Left hindlimb (tissue), 1 donor: ENCODE measurements at regions not wholly inside any gene's neighbourhood (a gene's known extent, or its start where the extent isn't known, plus 50 kb on each side); places are given as distances from the start of the nearest gene placed in this dataset.
"Not testable (repeated sequence)": the region's sequence is repeated elsewhere in the genome, so short reads cannot be mapped to it uniquely, and the experiment has no call there.

Experiments used
- DNase-seq: peaks from one replicate; pipeline ENCODE4 v3.0.0-alpha.2; 2018

DNA sequence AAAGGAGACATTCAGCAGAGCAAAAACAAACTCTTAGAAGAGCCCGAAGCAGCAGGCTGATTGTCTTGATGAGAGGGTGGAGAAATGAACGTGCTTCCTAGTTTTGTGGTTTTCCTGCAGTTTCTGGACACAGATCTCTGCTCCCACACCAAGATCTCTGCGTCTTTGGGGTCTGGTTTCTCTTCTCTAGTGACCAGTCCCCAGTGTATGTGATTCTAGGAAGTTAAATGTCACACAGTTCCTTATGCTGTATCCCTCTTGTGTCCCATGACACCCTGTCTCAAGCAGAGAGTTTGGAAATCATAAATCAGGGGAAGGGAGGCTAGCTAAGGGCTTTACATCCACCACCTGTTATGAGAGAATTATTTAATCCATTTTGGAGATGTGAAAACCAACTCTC lies 55.4 kb upstream of the KLF14 start:
- no peak for DNase-seq

DNA sequence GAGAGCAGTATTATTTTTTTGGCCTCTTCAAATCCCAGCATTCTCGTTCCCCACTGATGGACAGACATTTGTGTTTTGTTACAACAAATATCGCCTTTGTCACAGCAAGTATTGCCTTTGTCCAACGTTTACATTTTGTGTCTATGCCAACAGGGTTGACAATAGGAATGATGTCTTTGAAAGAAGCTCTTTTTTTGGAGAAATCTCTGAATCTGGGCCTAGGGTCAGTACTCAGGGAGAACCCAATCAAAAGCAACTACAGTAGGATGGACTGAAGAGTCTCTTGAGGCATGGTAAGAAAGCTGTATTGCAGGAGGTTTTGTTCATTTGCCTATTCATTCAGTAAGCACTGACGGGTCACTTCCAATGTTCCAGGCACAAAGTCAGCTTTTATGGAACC lies 57.7 kb upstream of the KLF14 start:
- no peak for DNase-seq

DNA sequence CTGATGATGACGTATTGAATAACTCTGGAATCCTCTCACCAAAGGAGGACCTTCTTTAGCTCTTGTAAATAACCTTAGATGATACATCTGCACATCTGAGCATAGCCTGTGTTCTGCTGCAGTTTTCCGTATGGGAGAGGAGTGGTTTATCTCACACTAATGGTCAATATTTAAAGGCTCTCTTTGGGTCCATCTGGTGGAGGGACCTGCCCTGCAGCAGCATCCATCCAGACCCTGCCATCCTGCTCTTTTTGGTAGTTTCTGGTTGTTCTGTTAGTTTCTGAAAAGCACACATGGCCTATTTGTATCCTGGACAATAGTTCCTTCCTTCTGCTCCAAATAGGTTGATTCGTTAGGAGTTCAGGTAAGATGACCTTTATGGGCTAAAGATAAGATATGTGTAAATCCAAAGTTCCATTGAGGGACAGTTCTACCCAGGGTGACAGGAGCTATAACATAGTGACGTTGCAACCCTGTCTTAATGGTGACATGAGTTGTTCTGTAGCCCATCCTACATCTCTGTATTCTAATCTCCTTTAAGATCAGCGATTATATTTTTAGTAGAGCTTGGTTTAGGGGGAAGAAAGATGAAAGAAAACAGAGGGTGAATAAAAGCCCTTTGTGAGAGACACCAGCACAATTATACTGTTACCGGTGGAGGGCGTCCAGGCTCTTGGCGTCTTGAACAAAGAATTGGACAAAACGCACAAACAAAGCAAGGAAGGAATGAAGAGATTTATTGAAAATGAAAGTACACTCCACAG lies 60.0 kb upstream of the KLF14 start:
- no peak for DNase-seq

DNA sequence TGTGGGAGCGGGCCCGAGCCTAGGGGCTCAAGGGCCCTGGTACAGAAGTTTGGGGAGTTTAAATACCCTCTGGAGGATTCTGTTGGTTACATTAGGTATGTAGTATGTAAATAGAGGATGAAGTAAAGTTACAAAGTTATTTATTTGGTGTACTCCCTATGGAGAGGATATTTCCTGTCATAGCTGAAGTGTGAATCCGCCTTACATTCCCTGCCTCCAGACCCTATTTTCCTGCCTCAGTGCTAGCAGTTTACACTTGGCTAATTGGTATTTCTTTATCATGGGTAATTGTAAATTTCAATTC lies 60.6 kb upstream of the KLF14 start:
- no peak for DNase-seq

DNA sequence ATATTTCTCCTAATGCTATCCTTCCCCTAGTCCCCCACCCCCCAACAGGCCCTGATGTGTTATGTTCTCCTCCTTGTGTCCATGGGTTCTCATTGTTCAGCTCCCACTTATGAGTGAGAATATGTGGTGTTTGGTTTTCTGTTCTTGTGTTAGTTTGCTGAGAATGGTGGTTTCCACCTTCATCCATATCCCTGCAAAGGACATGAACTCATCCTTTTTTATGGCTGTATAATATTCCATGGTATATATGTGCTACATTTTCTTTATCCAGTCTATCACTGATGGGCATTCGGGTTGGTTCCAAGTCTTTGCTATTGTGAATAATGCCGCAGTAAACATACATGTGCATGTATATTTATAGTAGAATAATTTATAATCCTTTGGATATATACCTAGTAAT lies 62.4 kb upstream of the KLF14 start:
- DNase-seq: not testable (repeated sequence)

DNA sequence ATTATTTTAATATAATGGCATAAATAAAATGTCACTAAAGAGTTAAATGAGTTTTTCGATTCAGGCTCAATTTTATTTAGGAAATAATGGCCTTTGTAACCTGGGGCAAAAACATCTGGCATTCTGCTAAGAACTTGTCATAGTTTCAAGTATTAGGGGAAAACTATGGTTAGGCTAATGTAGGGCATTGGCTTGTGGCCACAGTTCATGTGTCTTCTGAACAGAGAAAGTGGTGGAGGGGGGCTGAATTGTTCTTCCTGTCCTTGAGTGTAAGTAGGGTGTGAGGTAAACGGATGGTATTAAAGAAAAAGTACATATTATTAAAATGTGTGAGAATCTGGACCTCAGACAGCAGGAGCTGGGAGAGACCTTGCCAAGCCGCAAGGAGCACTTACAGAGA lies 69.1 kb upstream of the KLF14 start:
- DNase-seq: no peak

DNA sequence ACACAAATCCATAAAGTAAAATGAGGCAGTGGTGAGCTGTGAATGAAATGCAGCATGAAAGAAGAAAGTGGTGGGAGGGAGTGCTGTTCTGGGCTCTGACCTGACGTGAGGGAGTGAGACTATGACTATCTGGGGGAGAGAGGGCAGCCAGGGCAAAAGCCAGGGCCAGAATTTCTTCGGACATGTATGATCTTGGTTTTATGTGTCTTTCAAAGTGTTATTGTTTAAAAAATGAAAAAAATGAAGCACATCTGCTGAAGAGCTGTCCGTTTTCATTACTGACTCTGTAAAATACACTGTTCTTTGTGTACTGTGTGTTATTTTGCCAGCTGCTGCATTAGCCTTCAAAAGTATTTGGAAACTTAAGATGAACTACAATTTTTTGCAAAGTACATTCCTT lies 70.2 kb upstream of the KLF14 start:
- no peak for DNase-seq

DNA sequence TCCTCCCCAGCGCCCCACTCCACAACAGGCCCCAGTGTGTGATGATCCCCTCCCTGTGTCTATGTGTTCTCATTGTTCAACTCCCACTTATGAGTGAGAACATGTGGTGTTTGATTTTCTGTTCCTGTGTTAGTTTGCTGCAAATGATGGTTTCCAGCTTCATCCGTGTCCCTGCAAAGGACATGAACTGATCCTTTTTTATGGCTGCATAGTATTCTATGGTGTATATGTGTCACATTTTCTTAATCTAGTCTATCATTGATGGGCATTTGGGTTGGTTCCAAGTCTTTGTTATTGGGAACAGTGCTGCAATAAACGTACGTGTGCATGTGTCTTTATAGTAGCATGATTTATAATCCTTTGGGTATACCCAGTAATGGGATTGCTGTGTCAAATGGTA lies 78.8 kb upstream of the KLF14 start:
- not testable (repeated sequence) for DNase-seq

DNA sequence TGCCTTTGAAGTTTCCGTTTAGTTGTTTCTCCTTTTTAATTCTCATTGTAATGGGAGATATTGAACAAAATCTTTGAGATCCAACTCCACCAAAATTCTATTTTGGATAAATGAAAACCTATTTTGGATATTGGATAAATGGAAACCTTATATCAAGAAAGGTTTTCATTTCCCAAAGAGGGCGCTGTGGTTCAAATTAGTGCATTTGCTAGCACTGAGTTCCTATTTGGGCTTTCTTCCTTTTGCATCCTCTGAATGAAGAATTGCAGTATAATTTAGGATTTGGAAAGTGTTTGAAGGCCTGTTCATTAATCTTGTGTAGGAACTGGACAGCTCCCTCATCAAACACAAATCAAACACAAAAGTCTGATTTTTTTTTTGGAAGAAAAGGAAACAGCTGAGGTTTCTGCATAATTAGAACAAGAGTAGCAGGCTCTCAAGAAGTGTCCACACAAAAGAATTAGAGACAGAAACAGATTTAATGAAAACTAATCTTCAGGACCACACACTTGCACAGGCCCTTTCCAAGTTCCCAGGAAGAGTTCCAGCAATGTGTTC lies 80.8 kb upstream of the KLF14 start:
- no peak for DNase-seq

DNA sequence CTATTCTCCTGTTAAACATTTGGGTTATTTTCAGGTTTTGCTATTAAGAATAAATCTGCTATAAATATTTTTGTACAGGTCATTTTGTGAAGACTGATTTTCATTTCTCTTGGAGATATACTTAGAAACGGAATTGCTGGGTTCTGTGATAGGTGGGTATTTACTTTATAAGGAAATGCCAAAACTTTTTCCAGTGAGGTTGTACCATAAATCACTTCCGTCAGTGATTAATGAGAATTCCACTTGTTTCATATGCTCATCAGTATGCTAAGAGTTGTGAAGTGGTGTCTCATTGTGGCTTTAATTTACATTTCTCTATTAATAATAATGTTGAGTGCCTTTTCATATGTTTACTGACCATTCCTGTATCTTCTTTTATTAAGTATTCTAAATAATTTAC lies 84.0 kb upstream of the KLF14 start:
- DNase-seq: no peak

DNA sequence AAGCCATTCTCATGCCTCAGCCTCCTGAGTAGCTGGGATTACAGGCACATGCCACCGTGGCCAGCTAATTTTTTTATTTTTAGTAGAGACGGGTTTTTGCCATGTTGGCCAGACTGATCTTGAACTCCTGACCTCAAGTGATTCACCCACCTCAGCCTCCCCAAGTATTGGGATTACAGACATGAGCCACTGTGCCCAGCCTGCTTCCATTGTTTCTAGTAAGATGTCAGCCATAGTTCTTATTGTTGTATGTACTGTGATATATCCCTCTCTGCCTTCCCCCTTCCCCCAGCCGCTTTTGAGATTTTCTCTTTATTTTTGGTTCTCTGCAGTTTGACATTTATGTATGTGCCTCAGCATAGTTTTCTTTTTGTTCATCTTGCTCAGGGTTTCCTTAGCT lies 87.9 kb upstream of the KLF14 start:
- DNase-seq: no peak

DNA sequence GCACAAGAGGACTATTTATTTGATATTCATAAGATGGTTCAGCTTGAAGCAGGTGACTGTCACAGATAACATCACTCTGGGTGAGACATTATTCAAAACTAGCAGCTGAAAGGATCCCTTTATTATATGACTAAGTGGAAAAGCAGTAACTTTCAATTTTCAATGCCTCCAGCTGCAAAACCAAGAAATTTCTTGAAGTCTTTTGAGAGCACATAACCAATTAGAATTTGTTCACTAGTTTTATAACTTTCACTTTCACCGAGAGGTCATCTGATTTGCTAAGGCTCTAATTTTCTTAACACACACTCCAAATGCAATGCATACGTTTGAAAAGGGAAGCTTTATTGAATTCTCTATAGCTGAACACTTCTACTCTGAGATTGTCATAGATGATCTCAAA lies 88.6 kb upstream of the KLF14 start:
- DNase-seq: no peak

DNA sequence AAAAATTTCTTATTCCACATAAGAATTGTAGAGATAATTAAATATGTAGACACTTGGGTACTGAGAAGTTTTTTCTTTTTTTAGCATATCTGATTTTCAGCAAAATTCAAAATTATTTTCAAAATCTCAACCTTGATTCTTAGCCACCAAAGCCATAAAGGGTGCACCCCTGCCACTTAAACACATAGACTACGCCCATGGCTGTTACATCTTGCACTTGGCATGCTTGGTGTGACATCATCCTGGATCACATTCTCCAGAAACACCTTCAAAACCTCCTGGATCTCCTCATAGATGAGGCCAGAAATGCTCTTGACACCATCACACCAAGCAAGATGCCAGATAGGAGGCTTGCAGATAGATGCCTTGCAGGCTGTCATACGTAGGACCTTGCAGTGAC lies 89.1 kb upstream of the KLF14 start:
- no peak for DNase-seq

DNA sequence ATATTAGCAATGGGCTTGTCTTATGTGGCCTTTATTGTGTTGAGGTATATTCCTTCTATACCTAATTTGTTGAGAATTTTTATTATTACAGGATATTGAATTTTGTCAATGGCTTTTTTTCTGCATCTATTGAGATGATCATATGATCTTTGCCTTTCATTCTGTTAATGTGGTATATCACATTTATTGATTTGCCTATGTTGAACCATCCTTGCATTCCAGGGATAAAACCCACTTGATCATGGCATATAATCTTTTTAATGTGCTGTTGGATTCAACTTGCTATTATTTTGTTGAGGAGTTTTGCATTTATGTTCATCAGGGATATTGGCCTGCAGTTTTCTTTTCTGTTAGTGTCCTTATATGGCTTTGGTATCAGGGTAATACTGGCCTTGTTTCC lies 91.8 kb upstream of the KLF14 start:
- no peak for DNase-seq

DNA sequence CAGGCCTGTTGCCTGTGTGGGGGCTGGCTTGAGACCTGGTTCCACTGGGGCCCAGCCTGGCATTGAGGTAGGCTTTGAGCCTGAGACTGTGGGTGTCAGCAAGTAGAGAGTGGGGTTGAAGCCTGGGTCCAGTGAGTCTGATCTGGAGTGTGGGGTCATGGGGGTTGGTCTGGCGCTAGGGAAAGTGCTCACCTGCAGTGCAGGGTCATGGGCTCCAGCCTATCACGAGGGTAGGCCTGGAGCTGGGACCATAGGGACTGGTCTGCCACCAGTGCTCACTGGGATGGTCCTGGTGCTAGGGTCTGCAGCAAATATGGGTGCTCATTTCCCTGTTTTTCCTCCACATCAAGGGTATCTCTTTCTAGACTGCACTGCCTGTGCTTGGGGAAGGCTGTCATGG lies 95.4 kb upstream of the KLF14 start:
- no peak for DNase-seq

DNA sequence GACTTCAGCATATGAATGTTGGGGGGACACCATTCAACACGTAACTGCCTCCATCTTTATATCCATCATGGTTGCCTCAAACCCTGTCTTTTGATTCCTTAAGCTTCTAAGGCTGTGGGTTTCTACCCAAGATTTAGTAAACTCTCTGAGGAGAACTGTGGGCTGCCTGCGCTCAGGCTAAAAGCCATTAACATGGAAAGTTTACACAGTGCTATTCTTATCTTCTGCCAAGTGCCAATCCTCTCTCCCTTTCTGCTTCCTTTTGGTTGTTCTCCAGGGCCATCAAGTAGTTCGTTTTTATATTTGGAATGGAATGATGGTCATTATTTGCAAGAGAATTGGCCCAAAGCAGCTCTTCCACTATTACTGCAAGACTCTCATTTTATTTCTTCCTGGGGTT lies 97.3 kb upstream of the KLF14 start:
- DNase-seq: no peak

DNA sequence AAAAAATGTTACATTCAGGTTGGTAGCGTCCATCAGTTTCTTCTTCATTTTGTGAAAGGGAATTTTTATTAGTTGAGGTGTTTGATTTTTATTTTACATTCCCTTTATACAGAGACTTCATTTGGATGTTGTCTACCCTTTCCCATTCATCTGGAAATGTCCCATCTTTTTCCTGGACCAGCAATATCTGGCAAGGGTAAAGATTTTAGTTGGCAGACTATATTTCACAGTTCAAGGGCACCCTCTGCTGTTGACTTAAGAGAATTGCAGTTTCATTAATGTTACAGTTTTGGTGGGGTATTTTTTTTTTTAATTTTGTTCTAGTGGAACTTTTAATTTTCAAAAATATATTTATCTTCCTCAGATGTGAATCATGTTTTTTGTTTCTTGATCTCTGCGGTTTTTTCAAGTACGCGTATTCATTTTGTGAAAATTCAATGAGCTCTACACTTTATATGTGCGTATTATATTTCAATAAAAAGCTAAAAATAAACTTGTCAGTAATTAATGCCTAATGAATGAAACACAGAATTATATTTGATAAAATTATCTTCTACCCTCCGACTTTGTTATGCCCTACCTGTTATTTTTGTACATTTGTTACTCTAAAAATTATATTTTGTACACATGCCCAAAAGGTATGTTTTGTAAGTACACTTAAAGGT lies 97.9 kb upstream of the KLF14 start:
- DNase-seq: no peak

DNA sequence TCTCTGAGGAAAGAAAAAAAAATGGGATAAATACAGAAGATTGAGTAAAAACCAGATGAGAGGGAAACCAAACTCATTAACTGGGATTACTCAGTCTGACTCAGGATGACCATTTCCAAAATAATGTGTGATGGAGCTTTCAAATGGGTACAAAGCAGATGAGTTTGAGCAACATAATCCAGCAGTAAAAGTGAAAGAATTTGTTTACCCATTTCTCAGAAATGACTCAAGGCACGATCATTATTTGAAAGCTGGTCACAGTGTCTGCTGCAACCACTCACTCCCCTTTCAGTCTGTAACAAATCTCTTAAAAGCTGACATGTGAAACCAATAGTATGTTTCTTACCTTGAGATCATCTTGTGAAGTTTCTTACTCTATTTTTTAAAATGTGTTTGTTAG lies 104.7 kb upstream of the KLF14 start:
- DNase-seq: no peak

DNA sequence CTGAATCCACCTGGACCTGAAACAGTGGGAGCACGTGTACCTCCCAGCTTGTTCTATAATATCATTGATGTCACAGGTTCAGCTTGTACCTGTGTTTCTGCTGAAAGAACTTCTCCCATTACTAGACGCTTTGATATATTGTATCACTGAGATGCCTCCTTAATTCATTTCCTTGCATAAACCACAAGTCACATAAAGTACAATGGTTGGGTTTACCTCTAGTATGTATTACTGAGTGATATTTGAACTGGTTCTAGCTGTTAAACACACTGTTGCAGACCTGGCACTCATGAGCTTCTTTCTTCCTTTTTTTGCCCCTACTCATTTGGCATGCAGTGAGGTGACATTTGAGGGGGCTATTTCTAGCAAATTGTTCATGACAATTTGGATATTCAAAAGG lies 106.6 kb upstream of the KLF14 start:
- DNase-seq: no peak

DNA sequence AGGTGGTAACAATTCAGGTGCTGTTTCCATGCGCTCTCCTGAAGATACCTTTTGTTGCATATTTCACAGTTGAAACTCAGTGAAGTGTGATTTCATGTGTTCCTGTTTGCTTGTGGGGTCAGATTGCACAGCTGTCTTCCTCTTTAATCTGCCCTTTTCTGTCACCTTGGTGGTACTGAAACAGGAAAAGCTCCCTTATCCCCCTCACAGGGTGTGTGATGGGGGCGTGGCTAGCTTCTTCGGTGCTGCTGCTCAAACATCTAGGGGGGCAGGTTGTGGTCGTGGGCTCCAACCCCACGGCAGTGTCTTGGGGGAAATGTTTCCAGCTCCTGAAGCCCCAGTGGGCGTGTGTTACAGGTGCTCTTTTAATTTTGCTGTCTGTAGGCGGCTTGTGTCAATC lies 107.4 kb upstream of the KLF14 start:
- no peak for DNase-seq

DNA sequence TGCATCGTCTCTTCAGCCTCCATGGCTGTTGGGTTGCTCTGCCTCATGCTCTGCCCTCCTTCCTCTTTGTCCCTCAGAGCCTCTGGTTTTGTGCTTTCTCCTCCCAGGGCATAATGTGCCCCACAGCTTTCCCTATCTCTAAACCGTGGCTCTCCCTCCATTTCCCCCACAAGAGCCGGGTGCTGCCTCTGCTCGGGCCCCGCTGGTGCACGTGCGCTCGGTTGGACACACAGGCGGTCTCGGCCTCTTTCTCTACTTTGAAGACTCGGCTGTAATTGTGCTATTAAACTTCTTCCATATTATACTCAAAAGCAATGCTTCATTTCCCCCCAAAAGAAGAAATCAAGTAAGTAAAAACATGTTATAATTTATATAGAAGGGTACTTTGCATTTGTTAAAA lies 109.7 kb upstream of the KLF14 start:
- no peak for DNase-seq

DNA sequence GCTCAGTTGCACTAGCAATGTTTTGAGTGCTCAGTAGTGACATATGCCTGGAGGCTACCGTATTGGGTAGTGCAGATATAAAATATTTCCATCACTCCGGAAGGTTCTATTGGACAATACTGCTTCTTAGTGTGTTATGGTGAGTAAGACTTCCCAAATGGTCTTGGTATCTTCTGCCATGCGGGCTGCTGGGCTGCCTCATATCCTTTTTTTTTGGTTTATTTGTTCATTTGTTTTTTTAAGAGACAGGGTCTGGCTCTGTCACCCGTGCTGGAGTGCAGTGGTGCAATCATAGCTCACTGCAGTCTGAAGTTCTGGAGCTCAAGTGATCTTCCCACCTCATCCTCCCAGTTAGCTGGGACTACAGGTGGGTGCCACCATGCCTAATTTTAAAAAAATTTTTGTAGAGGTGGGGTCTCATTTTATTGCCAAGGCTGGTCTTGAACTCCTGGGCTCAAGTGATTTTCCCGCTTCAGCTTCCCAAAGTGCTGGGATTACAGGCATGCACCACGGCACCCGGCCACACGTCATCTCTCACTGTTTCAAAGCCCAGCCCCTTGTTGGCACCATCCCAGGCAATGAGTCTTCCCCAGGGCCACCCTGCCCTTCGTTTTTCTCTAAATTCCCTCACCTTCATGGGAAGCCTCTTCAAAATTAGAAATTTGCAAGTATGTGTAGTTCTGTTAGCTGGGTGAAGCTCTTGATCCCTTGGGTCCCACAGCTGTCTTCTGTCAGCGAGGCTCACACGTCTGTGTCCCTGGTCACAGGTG lies 111.0 kb upstream of the KLF14 start:
- DNase-seq: no peak

DNA sequence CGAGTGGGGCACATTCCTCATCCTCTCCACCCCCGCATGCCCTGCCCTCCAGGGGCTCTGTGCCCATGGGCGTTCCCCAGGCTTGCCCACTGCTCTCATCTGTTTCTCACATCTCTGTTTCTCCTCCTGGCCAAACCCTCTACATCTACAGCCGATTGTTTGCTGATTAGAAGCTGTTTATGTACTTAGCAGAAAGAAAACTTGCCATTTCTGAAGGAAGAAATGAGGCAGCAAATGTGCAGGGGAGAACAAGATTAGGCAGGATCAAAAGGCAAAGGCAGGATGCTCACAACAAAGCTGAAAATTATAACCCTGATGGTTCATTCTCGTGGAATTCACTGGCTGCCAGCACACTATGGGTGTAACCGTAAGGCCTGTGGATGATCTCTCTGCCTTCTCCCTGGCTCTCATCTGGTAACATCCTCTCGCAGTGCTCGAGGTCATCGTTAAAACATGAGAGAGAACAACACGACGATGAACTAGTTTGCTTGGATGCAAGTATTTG lies 111.6 kb upstream of the KLF14 start:
- DNase-seq: no peak

DNA sequence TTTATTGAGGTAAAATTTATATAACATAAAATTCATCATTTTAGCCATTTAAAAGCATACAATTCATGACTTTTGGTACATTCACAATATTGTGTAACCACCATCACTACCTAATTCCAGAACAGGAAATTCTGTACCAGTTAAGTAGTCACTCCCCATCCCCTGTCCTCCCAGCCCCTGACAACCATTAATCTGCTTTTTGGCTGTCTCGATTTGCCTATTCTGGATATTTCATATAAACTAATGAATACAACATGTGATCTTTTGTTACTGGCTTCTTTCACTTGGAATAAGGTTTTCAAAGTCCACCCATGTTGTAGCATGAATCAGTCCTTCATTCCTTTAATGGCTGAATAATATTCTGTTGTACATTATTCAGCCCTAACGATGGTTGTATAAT lies 115.6 kb upstream of the KLF14 start:
- DNase-seq: no peak
